HT-29 (cell line): ENCODE measurements at regions not wholly inside any gene's neighbourhood (a gene's known extent, or its start where the extent isn't known, plus 50 kb on each side); places are given as distances from the start of the nearest gene placed in this dataset.

Experiments used
- DNase-seq: peaks from one replicate; pipeline ENCODE4 v3.0.0-alpha.2; 2015; ENCODE audit warnings: low spot score

DNA sequence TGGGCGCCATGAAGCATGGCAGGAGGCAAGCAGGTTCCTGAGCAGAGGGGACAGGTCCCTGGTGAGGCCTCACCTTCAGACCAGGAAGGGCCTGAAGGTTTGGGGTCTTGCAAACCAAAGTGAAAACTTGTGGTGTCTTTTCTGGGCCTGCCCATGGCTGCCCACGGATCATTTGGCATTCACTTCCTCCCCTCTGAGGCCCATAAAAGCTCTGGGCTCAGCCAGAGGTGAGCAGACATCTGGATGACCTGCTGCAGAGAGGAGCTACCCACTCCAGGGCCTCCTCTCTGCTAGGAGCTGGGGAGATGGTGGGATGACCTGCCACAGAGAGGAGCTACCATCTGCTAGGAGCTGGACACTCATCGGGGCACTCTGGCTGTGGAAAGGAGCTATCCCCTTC, 112.9 kb upstream of the TMEM18 start:
- DNase-seq, result no peak

- DNase-seq, result no peak
Measured at GRCh38 chr2:789529-789928, 112.3 kb upstream of the TMEM18 start.

GRCh38 chr2:788227-789032, 111.2 kb upstream of the TMEM18 start:
- no peak for DNase-seq

DNA sequence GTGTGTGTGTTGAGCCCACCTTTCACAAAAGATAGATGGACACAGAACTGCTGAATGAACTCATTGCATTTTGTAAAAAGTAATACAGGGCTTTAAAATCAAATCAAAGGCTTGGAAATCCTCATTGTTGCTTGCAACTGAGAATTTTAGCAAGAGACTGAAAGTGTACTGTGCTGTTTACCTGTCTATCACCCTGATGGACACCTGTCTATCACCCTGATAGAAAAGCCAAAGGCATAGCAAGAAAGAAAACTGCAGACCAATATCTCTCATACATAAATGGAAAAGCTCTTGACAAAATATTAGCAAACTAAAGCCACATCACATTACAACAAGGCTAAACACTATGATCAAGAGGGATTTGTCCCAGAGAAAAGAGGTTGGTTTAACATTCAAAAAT, 107.5 kb upstream of the TMEM18 start:
- no peak for DNase-seq

DNA sequence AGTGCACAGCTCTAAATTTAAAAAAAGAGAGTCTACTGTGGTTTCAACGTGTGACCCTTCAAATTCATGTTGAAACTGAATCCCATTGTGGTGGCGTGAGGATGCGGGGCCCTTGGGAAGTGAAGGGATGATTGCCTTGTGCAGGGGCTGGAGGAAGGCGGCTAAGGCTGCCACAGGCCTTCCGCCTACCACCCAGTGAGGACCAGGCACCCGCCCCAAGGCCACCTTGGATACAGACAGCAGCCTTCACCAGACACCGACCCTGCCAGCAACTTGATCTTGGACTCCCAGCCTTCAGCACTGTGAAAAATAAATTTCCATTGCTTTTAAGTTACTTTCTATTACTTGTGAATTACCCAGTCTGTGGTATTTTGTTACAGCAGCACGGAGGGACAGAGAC, 103.4 kb upstream of the TMEM18 start:
- DNase-seq, result no peak

DNA sequence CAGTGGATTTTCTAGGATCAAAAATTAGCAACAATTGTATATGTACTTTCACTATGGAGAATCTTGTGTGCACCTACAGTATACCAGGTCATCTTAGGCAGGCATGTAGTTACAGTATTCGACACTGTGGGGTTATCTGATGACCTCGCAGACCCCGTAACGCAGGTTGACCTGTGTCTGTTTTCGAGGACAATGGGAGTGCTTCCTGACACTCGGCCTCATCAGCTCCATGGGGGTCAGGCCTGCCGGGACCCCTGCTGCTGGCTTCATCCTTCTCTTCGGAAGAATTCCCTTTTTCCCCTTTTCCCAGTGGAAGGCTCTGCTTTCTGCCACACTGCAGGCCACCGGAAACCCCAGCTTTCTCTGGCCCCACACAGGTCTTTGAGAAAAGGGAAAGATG, 102.8 kb upstream of the TMEM18 start:
- DNase-seq, result no peak

GRCh38 chr2:778731-779350, 101.6 kb upstream of the TMEM18 start:
- no peak for DNase-seq

DNA sequence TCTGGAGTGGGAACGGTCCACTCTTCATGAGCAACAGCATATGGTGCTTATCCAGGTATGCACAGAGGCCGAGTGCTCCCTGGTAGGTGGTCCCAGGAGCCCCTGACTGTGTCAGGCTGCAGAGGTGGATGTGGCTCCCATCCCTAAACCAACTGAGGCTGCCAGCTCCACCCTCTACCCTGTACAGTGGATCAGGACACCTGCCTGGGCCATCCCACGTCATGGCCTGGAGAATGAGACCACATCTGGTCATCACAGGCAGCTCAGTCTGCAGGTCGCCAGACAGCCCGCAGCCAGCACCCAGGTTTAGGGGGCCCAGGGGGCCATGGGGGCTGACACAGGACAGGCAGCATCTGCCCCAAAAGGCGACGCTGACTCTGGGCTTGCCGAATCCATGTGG, 100.3 kb upstream of the TMEM18 start:
- no peak for DNase-seq

DNA sequence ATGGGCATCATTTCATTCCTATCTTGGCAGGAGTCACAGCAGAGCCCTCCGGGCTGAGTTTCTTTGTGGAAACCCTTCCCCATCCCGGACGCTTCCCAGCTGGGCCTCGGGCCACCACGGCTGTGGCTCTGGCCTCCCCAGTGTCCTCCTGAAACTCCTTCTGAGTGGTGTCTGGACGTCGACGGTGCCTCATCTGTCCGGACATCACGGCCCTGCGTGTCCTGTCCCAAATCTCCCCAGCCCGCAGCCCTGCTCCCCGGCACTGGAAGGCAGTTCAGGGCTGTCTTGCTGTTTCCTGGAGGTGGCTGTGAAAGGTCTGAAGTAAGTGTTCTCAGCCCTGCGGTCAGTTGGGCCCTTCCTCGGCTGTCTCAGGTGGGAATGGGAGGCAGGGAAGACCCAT, 99.8 kb upstream of the TMEM18 start:
- DNase-seq, result no peak

GRCh38 chr2:776487-776886, 99.3 kb upstream of the TMEM18 start:
- DNase-seq, result no peak

GRCh38 chr2:776038-776437, 98.8 kb upstream of the TMEM18 start:
- no peak for DNase-seq

GRCh38 chr2:774436-774835, 97.2 kb upstream of the TMEM18 start:
- DNase-seq, result no peak

- DNase-seq, result no peak
Measured at GRCh38 chr2:773256-774160, 96.3 kb upstream of the TMEM18 start.

GRCh38 chr2:771538-771937, 94.3 kb upstream of the TMEM18 start:
- DNase-seq, result no peak

DNA sequence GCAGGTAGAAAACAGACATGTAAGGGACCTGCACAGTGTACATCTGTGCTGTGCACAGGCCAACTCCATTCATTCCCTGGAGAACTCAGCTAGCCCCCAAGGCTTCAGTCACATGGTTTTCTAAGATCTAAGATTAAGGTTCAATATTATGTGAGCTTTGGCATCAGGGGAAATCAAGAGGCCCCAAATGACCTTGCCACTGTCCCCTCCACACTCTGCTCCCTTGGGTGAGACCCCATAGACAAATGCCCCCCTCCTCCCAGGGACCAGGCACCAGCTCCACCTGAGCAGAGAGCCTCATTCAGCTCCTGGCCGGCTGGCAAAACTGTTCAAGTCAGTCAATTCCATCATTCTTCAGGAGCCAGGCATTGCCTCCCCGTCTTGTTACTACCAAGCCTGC, 93.6 kb upstream of the TMEM18 start:
- no peak for DNase-seq

GRCh38 chr2:769771-770170, 92.6 kb upstream of the TMEM18 start:
- DNase-seq, result no peak

- DNase-seq, result no peak
Measured at GRCh38 chr2:768451-768850, 91.2 kb upstream of the TMEM18 start.

DNA sequence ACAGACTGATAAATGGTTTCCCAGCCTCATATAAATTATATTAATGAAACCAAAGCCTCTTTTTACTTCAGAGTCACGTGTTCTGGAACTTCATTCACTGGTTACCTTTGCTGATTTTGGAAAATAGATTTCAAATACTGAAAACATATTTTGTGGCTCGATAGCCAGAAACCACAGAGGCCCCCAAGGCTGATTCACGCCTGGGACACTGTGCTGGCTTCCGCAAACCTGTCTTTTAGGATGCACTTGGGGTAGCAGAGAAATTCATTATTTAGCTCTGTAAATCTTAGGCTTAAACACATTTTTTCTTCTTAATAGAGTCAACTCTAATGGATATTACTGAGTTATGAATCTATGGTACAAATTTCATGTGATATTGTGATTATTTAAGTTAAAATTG, 90.7 kb upstream of the TMEM18 start:
- DNase-seq, result no peak

DNA sequence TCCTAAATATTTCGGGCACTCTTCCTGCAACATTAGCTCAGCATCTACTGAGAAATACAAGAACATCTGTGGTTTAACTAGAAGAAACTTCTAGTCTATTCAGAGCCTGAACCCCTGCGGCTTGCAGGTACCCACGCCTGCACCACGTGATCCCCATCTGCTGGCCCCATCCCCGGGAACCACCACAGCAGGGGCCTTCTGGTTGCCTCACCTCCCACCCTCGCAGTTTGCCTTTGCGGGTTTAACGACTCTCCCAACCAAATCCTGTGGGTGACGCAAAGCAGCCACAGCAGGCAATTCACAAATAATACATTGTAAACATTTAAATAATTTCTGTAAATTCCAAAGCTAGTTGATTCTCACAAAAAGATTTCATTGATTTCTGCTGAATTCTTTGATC, 90.2 kb upstream of the TMEM18 start:
- DNase-seq, result no peak

- DNase-seq, result no peak
Measured at GRCh38 chr2:766255-766654, 89.0 kb upstream of the TMEM18 start.

- DNase-seq, result no peak
Measured at GRCh38 chr2:765369-765768, 88.2 kb upstream of the TMEM18 start.

- DNase-seq, result no peak
Measured at GRCh38 chr2:763766-764525, 86.7 kb upstream of the TMEM18 start.
